ENCODE measurements at regions not wholly inside any gene's neighbourhood (a gene's known extent, or its start where the extent isn't known, plus 50 kb on each side); places are given as distances from the start of the nearest gene placed in this dataset.

- no peaks in the 10 kb centered on the region for H3K9me2 ChIP-seq (ENCODE audit: insufficient read depth, low read length)
- no peaks in the 10 kb centered on the region for H3K79me2 ChIP-seq (replicated peaks; ENCODE audit: insufficient read depth, low read length)
- no peak for TF ChIP-seq TAF1 (IDR thresholded peaks at IDR 0.05; ENCODE audit: low read depth)
- TF ChIP-seq RAD21 (conservative IDR thresholded peaks at IDR 0.05): no peak
- no peak for TF ChIP-seq EZH2 (IDR thresholded peaks at IDR 0.05; ENCODE audit: borderline replicate concordance, insufficient read depth, low read length, poor library complexity, severe bottlenecking)
- no peak for TF ChIP-seq CTCF (IDR thresholded peaks at IDR 0.05; ENCODE audit: poor library complexity, severe bottlenecking)
- TF ChIP-seq REST (IDR thresholded peaks at IDR 0.05; ENCODE audit: borderline replicate concordance): no peak
- no peak for TF ChIP-seq MXI1 (conservative IDR thresholded peaks at IDR 0.05; ENCODE audit: poor library complexity, severe bottlenecking)
- TF ChIP-seq EP300 (conservative IDR thresholded peaks at IDR 0.05; ENCODE audit: poor library complexity, severe bottlenecking): no peak
- TF ChIP-seq POLR2AphosphoS5 (IDR thresholded peaks at IDR 0.05): no peak
- TF ChIP-seq SMC3 (conservative IDR thresholded peaks at IDR 0.05; ENCODE audit: poor library complexity): no peak
These were observed 105.8 kb upstream of the PCSK1 start for GRCh38 chr5:96538808-96539250.

GRCh38 chr5:96546120-96546519 lies 113.1 kb upstream of the PCSK1 start:
- no peaks in the 10 kb centered on the region for H3K9me3 ChIP-seq (ENCODE audit: low read length)
- no peaks in the 10 kb centered on the region for H4K20me1 ChIP-seq (ENCODE audit: insufficient read depth)
- no peak overlapping the region for H3K9ac ChIP-seq (ENCODE audit: low read length)
- H3F3A ChIP-seq (ENCODE audit: insufficient read depth, low read length, poor library complexity, severe bottlenecking): no peaks in the 10 kb centered on the region
- TF ChIP-seq CTCF (IDR thresholded peaks at IDR 0.05; ENCODE audit: poor library complexity, severe bottlenecking) (no peak), MXI1 (conservative IDR thresholded peaks at IDR 0.05; ENCODE audit: poor library complexity, severe bottlenecking) (no peak), RAD21 (conservative IDR thresholded peaks at IDR 0.05) (no peak), EP300 (conservative IDR thresholded peaks at IDR 0.05; ENCODE audit: poor library complexity, severe bottlenecking) (no peak), TAF1 (IDR thresholded peaks at IDR 0.05; ENCODE audit: low read depth) (no peak), POLR2AphosphoS5 (IDR thresholded peaks at IDR 0.05) (no peak), EZH2 (IDR thresholded peaks at IDR 0.05; ENCODE audit: borderline replicate concordance, insufficient read depth, low read length, poor library complexity, severe bottlenecking) (no peak), REST (IDR thresholded peaks at IDR 0.05; ENCODE audit: borderline replicate concordance) (no peak), SMC3 (conservative IDR thresholded peaks at IDR 0.05; ENCODE audit: poor library complexity) (no peak)
- no peak overlapping the region for H3K4me3 ChIP-seq (ENCODE audit: low read length)
- no peaks in the 10 kb centered on the region for H3K9me2 ChIP-seq (ENCODE audit: insufficient read depth, low read length)
- no peaks in the 10 kb centered on the region for H3K79me2 ChIP-seq (replicated peaks; ENCODE audit: insufficient read depth, low read length)
- no peaks in the 10 kb centered on the region for H3K27me3 ChIP-seq (ENCODE audit: insufficient read depth, low read depth, low read length)
- H3K27ac ChIP-seq (ENCODE audit: low read length): no peak overlapping the region
- H2AFZ ChIP-seq (ENCODE audit: low read depth, low read length): no peak overlapping the region
- no peaks in the 10 kb centered on the region for H3K36me3 ChIP-seq (ENCODE audit: insufficient read depth, low read length)
- H3K4me2 ChIP-seq (ENCODE audit: low read length): no peak overlapping the region

More at GRCh38 chr5:96538808-96539250, 105.8 kb upstream of the PCSK1 start:
- no peak overlapping the region for H3K9ac ChIP-seq (ENCODE audit: low read length)
- no peaks in the 10 kb centered on the region for H3F3A ChIP-seq (ENCODE audit: insufficient read depth, low read length, poor library complexity, severe bottlenecking)
- no peaks in the 10 kb centered on the region for H4K20me1 ChIP-seq (ENCODE audit: insufficient read depth)
- H3K4me3 ChIP-seq (ENCODE audit: low read length): no peak overlapping the region
- no peak overlapping the region for H3K27ac ChIP-seq (ENCODE audit: low read length)
- no peaks in the 10 kb centered on the region for H3K27me3 ChIP-seq (ENCODE audit: insufficient read depth, low read depth, low read length)
- H2AFZ ChIP-seq (ENCODE audit: low read depth, low read length): no peak overlapping the region
- H3K4me2 ChIP-seq (ENCODE audit: low read length): no peak overlapping the region
- H3K9me3 ChIP-seq (ENCODE audit: low read length): no peaks in the 10 kb centered on the region
- H3K36me3 ChIP-seq (ENCODE audit: insufficient read depth, low read length): no peaks in the 10 kb centered on the region
